Common myeloid progenitor, CD34-positive (primary cell): ENCODE measurements at regions not wholly inside any gene's neighbourhood (a gene's known extent, or its start where the extent isn't known, plus 50 kb on each side); places are given as distances from the start of the nearest gene placed in this dataset.

Experiments
- CTCF ChIA-PET: fragments of 350-600 bp; sonication (Branson Sonifier 250); formaldehyde crosslinking; loops from one replicate; lab custom pipeline; 2021; ENCODE audit warnings: antibody characterized with exemption; lab: Charles Lee
- POLR2A ChIA-PET: fragments of 350-600 bp; sonication (Branson Sonifier 250); formaldehyde crosslinking; loops from one replicate; lab custom pipeline; 2021; ENCODE audit warnings: antibody characterized with exemption; lab: Charles Lee
- DNase-seq, 3 donors: peaks; one replicate each; pipeline versions ENCODE4 v3.0.0 to v3.0.0-alpha.2; 2013
- H3K27ac ChIP-seq, 2 experiments: 1 replicate in 1 of 2; 2 replicates in 1 of 2; pipeline ENCODE4 v1.7.0; 2013; ENCODE audit warnings: inconsistent platforms in 2 of 2, low read length in 2 of 2, mild to moderate bottlenecking in 2 of 2, low read depth in 1 of 2, moderate library complexity in 1 of 2; ENCODE audit not compliant: severe bottlenecking in 2 of 2, insufficient read depth in 1 of 2, poor library complexity in 1 of 2
- H3K27me3 ChIP-seq, 5 experiments: replicated peaks in 2 of 5; 1 replicate in 3 of 5; 2 replicates in 2 of 5; pipeline versions ENCODE4 v1.6.1 to v1.7.0; 2013; ENCODE audit warnings: low read length in 4 of 5, mild to moderate bottlenecking in 2 of 5, moderate library complexity in 2 of 5, inconsistent platforms in 1 of 5; ENCODE audit not compliant: insufficient read depth in 5 of 5, control insufficient read depth in 4 of 5
- H3K36me3 ChIP-seq, 4 experiments: 1 replicate in 2 of 4; 2 replicates in 2 of 4; pipeline versions ENCODE4 v1.6.1 to v1.7.0; 2013; ENCODE audit warnings: low read length in 3 of 4, control low read depth in 1 of 4, mild to moderate bottlenecking in 1 of 4; ENCODE audit not compliant: control insufficient read depth in 4 of 4, insufficient read depth in 4 of 4
- H3K4me1 ChIP-seq, 4 experiments: 1 replicate in 3 of 4; 2 replicates in 1 of 4; pipeline versions ENCODE4 v1.6.1 to v1.7.1; 2013; ENCODE audit warnings: low read length in 3 of 4, mild to moderate bottlenecking in 3 of 4, control low read depth in 1 of 4, inconsistent platforms in 1 of 4, moderate library complexity in 1 of 4; ENCODE audit not compliant: control insufficient read depth in 4 of 4, insufficient read depth in 4 of 4; ENCODE audit errors: control extremely low read depth in 1 of 4
- H3K4me3 ChIP-seq, 7 experiments: 1 replicate in 4 of 7; 2 replicates in 3 of 7; pipeline versions ENCODE4 v1.5.1 to v1.7.0; 2013; ENCODE audit warnings: mild to moderate bottlenecking in 7 of 7, low read length in 6 of 7, moderate library complexity in 6 of 7, inconsistent platforms in 2 of 7, low read depth in 2 of 7, control low read depth in 1 of 7; ENCODE audit not compliant: insufficient read depth in 4 of 7, control insufficient read depth in 1 of 7; ENCODE audit errors: extremely low read depth in 1 of 7
- H3K9me3 ChIP-seq, 5 experiments: 1 replicate in 4 of 5; 2 replicates in 1 of 5; pipeline versions ENCODE4 v1.6.1 to v1.7.1; 2013; ENCODE audit warnings: low read length in 4 of 5, mild to moderate bottlenecking in 2 of 5, inconsistent platforms in 1 of 5, low read depth in 1 of 5, moderate library complexity in 1 of 5; ENCODE audit not compliant: control insufficient read depth in 4 of 5, insufficient read depth in 2 of 5; ENCODE audit errors: control extremely low read depth in 1 of 5
- WGBS: methylation state at CpG from one replicate; pipeline ENCODE4 v1.1.5; 2013; ENCODE audit not compliant: insufficient coverage; 5-methylcytosine and 5-hydroxymethylcytosine counted together

- WGBS, result 100% methylated on average over 1 of the region's 2 CpGs
- Histone ChIP-seq H3K27ac (no peak overlapping the region), H3K9me3 (no peaks in the 10 kb centered on the region), H3K4me3 (no peak overlapping the region), H3K27me3 (peaks cover 2 to 12% (median 3%) of the 10 kb centered on the region in 5 experiments), H3K4me1 (no peaks in the 10 kb centered on the region), H3K36me3 (no peaks in the 10 kb centered on the region)
- no peak for DNase-seq
- CTCF ChIA-PET, result no interaction called here
- POLR2A ChIA-PET, result no interaction called here
Observed at GRCh38 chr1:96971439-96971838, 249.9 kb downstream of the PTBP2 start.

GRCh38 chr1:96971849-96972602 lies 250.4 kb downstream of the PTBP2 start:
- no peak for DNase-seq
- Histone ChIP-seq H3K4me1 (no peaks in the 10 kb centered on the region), H3K4me3 (no peak overlapping the region), H3K27ac (no peak overlapping the region), H3K27me3 (peaks cover 2 to 12% (median 3%) of the 10 kb centered on the region in 5 experiments), H3K9me3 (no peaks in the 10 kb centered on the region), H3K36me3 (no peaks in the 10 kb centered on the region)
- CTCF ChIA-PET, result no interaction called here
- POLR2A ChIA-PET, result no interaction called here
- WGBS, result 85% methylated on average over 4 of the region's 8 CpGs

GRCh38 chr1:96973605-96974004 lies 252.0 kb downstream of the PTBP2 start:
- Histone ChIP-seq H3K4me3 (no peak overlapping the region), H3K9me3 (no peaks in the 10 kb centered on the region), H3K27me3 (peaks cover 0 to 10% (median 2%) of the 10 kb centered on the region in 5 experiments), H3K36me3 (no peaks in the 10 kb centered on the region), H3K27ac (no peak overlapping the region), H3K4me1 (no peaks in the 10 kb centered on the region)
- no peak for DNase-seq
- POLR2A ChIA-PET, result no interaction called here
- CTCF ChIA-PET, result no interaction called here
- 100% methylated on average over 1 of the region's 1 CpG for WGBS

- ChIA-PET POLR2A (no interaction called here), CTCF (interaction anchor here (1.0 kb wide), 1 partner anchor 1490 kb away, joined by 4 read pairs; no protein-coding TSS in a partner anchor)
- no peak overlapping the region for H3K27ac ChIP-seq
- no peaks in the 10 kb centered on the region for H3K9me3 ChIP-seq
- H3K27me3 ChIP-seq, result no peaks in the 10 kb centered on the region
- WGBS, result 100% methylated on average over 1 of the region's 3 CpGs
- no peaks in the 10 kb centered on the region for H3K4me1 ChIP-seq
- no peak overlapping the region for H3K4me3 ChIP-seq
- no peak for DNase-seq
- no peaks in the 10 kb centered on the region for H3K36me3 ChIP-seq
Observed at GRCh38 chr1:96978444-96978843, 256.9 kb downstream of the PTBP2 start.

- ChIA-PET POLR2A (no interaction called here), CTCF (no interaction called here)
Observed at GRCh38 chr1:96978901-96979300, 257.3 kb downstream of the PTBP2 start.

GRCh38 chr1:96979304-96980268 lies 258.0 kb downstream of the PTBP2 start:
- POLR2A ChIA-PET, result no interaction called here

More at GRCh38 chr1:96978901-96979300, 257.3 kb downstream of the PTBP2 start:
- no peak overlapping the region for H3K4me3 ChIP-seq
- no peak for DNase-seq
- no peaks in the 10 kb centered on the region for H3K4me1 ChIP-seq
- 92% methylated on average over 2 of the region's 4 CpGs for WGBS
- H3K27me3 ChIP-seq, result no peaks in the 10 kb centered on the region
- H3K36me3 ChIP-seq, result no peaks in the 10 kb centered on the region
- H3K9me3 ChIP-seq, result no peaks in the 10 kb centered on the region
- H3K27ac ChIP-seq, result no peak overlapping the region

GRCh38 chr1:96980448-96980847 lies 258.9 kb downstream of the PTBP2 start:
- no peak for DNase-seq
- ChIA-PET CTCF (no interaction called here), POLR2A (no interaction called here)
- Histone ChIP-seq H3K4me1 (no peaks in the 10 kb centered on the region), H3K4me3 (no peak overlapping the region), H3K36me3 (no peaks in the 10 kb centered on the region), H3K27ac (no peak overlapping the region), H3K27me3 (no peaks in the 10 kb centered on the region), H3K9me3 (no peaks in the 10 kb centered on the region)
- no CpG with 5 or more reads among the region's 2 CpGs for WGBS

More at GRCh38 chr1:96979304-96980268, 258.0 kb downstream of the PTBP2 start:
- DNase-seq, result no peak
- no peaks in the 10 kb centered on the region for H3K36me3 ChIP-seq
- no peaks in the 10 kb centered on the region for H3K27me3 ChIP-seq
- no peaks in the 10 kb centered on the region for H3K4me1 ChIP-seq
- CTCF ChIA-PET, result no interaction called here
- H3K27ac ChIP-seq, result no peak overlapping the region
- no peak overlapping the region for H3K4me3 ChIP-seq
- WGBS, result 95% methylated on average over 3 of the region's 3 CpGs
- H3K9me3 ChIP-seq, result no peaks in the 10 kb centered on the region
